Activated CD8-positive, alpha-beta memory T cell treated with anti-CD3 and anti-CD28 coated beads, Interleukin-2, amount 10 ng/mL, durations not matched to agents 7 days and 5 days (primary cell): ENCODE measurements at regions not wholly inside any gene's neighbourhood (a gene's known extent, or its start where the extent isn't known, plus 50 kb on each side); places are given as distances from the start of the nearest gene placed in this dataset.

ENCODE experiments used
- ATAC-seq: fragments of 150-1000 bp; cut with Tn5 transposase; one replicate; pipeline ENCODE4 v1.10.0; 2021; ENCODE audit warnings: moderate library complexity
- CTCF ChIA-PET: fragments of 350-600 bp; sonication (Branson Sonifier 250); formaldehyde crosslinking; loops from one replicate; lab custom pipeline; 2021; ENCODE audit warnings: antibody characterized with exemption; lab: Charles Lee
- DNase-seq: peaks from one replicate; pipeline ENCODE4 v3.0.0-alpha.2; 2020
- H3K27ac Mint-ChIP-seq: one replicate; pipeline ENCODE4 v1.8.0; 2021; ENCODE audit warnings: mild to moderate bottlenecking, mixed read lengths
- H3K27me3 Mint-ChIP-seq: one replicate; pipeline ENCODE4 v1.8.0; 2021; ENCODE audit warnings: mixed read lengths
- H3K36me3 Mint-ChIP-seq: one replicate; pipeline ENCODE4 v1.8.0; 2021; ENCODE audit warnings: mild to moderate bottlenecking, mixed read lengths
- H3K4me1 Mint-ChIP-seq: one replicate; pipeline ENCODE4 v1.8.0; 2021; ENCODE audit warnings: mixed read lengths
- H3K4me3 Mint-ChIP-seq: one replicate; pipeline ENCODE4 v1.8.0; 2021; ENCODE audit warnings: mild to moderate bottlenecking, moderate library complexity, mixed read lengths
- H3K9me3 Mint-ChIP-seq: one replicate; pipeline ENCODE4 v1.8.0; 2022; ENCODE audit warnings: low read depth, mixed read lengths

DNA sequence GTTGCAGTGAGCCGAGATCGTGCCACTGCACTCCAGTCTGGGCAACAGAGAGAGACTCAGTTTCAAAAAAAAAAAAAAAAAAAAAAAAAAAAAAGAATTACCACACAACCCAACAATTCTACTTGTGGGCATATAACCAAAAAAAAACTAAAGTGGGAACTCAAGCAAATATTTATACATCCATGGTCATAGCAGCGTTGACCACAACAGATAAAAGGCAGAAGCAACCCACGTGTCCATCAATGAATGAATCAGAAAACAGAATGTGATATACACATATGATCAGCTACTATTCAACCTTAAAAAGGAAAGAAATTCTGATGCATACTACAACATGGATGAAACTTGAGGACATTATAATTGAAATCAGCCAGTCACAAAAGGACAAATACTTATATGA lies 179.3 kb upstream of the NEBL start:
- Mint-ChIP-seq H3K9me3 (no peaks in the 10 kb centered on the region), H3K4me3 (no peak overlapping the region), H3K36me3 (no peaks in the 10 kb centered on the region), H3K27ac (no peak overlapping the region), H3K4me1 (no peaks in the 10 kb centered on the region), H3K27me3 (no peaks in the 10 kb centered on the region)
- DNase-seq, result no peak
- no peak for ATAC-seq
- CTCF ChIA-PET, result no interaction called here

DNA sequence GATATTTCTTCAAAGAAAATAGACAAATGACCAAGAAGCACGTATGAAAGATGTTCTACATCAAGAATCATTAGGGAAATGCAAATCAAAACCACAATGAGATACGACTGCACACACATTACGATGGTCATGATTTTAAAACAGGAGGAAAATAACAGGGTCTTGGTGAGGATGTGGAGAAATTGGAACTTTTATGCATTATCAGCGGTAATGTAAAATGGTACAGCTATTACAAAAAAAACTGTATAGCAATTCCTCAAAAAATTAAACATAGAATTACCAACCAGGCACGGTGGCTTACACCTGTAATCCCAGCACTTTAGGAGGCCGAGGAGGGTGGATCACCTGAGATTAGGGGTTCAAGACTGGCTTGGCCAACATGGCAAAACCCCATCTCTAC lies 178.8 kb upstream of the NEBL start:
- no peak for DNase-seq
- no peak for ATAC-seq
- Mint-ChIP-seq H3K27me3 (no peaks in the 10 kb centered on the region), H3K27ac (no peak overlapping the region), H3K4me3 (no peak overlapping the region), H3K4me1 (no peaks in the 10 kb centered on the region), H3K9me3 (no peaks in the 10 kb centered on the region), H3K36me3 (no peaks in the 10 kb centered on the region)
- CTCF ChIA-PET, result no interaction called here

DNA sequence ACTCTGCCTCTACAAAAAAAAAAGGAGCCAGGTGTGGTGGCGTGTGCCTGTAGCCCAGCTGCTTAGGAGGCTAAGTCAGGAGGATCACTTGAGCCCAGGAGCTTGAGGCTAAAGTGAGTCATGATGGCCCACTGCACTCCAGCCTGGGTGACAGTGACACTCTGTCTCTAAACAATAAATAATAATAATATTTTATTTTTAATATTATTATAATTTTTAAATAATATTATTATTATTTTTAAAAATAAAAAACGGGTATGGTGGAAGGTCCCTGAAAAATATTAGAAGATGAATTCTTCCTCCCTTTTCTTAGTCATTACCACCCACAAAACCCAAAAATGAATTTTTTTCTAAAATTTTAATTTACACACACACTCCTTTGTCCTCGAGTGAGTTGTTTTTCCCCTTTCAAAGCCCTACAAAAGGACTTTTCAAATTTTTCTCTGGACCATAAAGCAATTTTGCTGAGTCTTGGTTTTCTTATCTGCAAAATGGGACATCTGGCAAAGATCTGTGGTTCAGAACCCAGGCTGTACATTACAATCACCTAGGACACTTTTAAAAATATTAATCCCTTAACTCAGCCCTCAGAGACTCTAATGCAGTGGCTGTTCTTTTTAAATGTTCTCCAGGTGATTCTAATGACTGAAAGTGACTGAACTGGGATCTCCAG lies 174.0 kb upstream of the NEBL start:
- H3K4me1 Mint-ChIP-seq, result no peaks in the 10 kb centered on the region
- H3K4me3 Mint-ChIP-seq, result no peak overlapping the region
- no peaks in the 10 kb centered on the region for H3K27me3 Mint-ChIP-seq
- no peaks in the 10 kb centered on the region for H3K9me3 Mint-ChIP-seq
- H3K36me3 Mint-ChIP-seq, result no peaks in the 10 kb centered on the region
- CTCF ChIA-PET, result no interaction called here
- no peak for ATAC-seq
- no peak for DNase-seq
- no peak overlapping the region for H3K27ac Mint-ChIP-seq

DNA sequence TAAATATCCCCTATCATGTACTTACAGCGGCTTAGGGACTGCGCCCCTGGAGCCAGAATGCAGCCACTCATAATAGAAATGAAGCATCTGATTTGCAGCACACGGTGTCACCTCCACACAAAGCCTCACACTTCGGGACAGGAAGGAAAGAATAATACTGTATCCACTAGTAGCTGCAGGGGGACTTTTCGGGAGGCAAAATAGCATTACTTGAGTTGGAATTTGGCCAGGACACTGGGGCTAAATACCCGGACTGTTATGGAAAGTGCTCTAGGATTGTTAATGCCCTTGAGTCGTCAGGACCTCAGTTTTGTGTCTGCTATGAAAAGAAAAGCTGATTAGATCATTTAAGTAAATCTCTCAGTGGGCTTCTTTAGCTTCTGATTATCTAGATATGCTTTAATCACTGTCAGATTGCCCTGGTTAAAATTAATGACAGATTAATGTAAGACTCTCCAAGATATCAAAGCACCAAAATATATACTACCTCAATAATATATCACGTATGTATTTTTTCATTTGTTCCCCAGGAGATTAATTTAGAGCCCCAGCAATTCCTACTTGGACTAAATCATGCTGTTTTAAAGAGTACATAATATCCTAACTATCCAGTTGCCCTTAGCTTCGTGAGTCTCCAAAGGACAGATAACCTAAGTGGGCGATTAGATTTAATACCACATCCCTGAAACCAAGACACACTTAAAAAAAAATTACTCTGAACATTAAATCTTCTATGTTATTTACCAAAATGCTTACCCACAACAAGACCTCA lies 173.0 kb upstream of the NEBL start:
- CTCF ChIA-PET, result no interaction called here
- Mint-ChIP-seq H3K27ac (no peak overlapping the region), H3K27me3 (no peaks in the 10 kb centered on the region), H3K9me3 (no peaks in the 10 kb centered on the region), H3K4me1 (no peaks in the 10 kb centered on the region), H3K4me3 (no peak overlapping the region), H3K36me3 (no peaks in the 10 kb centered on the region)
- DNase-seq (no peak), ATAC-seq (no peak)

DNA sequence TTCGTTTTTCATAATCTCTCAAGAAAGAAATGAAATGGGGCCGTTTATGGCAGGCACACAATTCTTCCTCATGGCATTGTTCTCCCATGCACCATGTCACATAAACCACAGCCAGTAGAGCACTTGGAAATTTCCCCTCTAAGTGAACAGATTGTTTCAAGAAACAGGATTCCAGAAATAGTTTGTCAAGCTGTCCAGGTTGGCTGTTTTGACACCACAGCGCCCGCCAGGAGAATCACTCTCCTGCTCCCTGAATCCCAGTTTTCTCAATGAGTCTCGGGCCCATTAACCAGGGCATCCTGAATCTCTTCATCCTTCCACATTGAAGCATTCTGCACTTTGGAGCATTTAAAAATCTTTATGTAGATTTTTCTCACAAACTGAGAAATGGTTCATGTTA lies 172.2 kb upstream of the NEBL start:
- DNase-seq, result no peak
- no peak overlapping the region for H3K27ac Mint-ChIP-seq
- H3K27me3 Mint-ChIP-seq, result no peaks in the 10 kb centered on the region
- H3K36me3 Mint-ChIP-seq, result no peaks in the 10 kb centered on the region
- ATAC-seq, result no peak
- H3K4me1 Mint-ChIP-seq, result no peaks in the 10 kb centered on the region
- H3K9me3 Mint-ChIP-seq, result no peaks in the 10 kb centered on the region
- H3K4me3 Mint-ChIP-seq, result no peak overlapping the region
- CTCF ChIA-PET, result no interaction called here

DNA sequence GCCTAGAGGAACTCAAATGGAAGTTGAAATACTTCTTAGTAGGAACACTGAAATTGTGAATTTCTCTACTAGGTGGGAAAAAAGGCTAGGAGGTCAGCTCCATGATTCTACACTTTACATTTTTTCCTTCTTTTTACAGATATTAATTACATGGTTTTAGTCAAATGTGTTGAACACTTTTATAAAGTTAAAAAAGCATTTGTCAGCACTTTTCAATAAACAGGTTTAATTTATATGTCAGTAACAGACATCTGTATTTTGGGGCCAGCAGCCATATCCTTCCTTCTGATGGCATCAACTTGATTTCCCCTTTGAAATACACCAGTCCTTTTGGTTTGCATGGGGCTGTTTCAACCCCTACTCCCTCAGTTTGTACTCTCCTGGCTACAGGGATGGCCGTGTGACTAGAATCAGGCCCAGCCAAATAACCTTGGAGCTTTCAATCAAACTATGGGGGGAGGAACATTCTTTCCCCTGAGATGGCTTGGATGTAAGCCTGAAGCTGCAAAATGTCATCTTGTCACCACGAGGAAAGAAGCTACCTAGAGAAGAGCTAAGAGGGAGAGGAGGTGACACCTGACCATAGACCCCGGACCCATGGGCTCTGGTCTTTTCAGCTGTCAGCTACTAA lies 171.0 kb upstream of the NEBL start:
- no peaks in the 10 kb centered on the region for H3K4me1 Mint-ChIP-seq
- no peak overlapping the region for H3K27ac Mint-ChIP-seq
- H3K27me3 Mint-ChIP-seq, result no peaks in the 10 kb centered on the region
- no peak for DNase-seq
- no peak overlapping the region for H3K4me3 Mint-ChIP-seq
- H3K9me3 Mint-ChIP-seq, result no peaks in the 10 kb centered on the region
- no peak for ATAC-seq
- no peaks in the 10 kb centered on the region for H3K36me3 Mint-ChIP-seq
- CTCF ChIA-PET, result no interaction called here

DNA sequence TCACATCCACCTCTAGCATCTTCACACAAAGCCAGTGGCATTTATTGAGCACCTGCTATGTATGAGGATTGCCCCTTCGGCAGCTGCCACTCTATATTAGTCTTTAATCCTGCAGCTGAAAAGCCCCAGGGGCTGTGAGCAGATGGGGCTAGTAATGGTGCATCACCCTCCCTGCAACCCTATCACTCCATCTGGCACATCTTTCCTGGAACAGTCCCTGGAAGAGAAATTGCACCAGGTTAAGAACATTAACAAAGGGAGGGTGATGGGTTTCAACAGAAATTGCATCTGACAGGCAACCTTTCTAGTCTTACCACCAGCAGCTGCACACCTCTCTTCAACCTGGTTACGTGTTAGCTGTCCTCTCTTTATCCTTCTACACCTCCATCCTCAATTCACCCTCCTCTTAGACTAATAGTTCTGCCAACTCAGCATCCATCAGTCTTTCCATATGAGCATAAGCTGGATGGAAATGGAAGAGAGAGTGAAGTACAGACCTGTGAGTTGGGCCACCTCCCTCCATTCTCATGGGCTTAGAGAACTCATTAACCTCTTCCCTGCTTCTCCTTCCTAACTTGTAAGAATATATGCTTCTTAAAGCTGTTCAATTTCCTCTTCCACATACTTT lies 168.6 kb upstream of the NEBL start:
- DNase-seq (no peak), ATAC-seq (no peak)
- no peaks in the 10 kb centered on the region for H3K27me3 Mint-ChIP-seq
- H3K27ac Mint-ChIP-seq, result no peak overlapping the region
- no peak overlapping the region for H3K4me3 Mint-ChIP-seq
- peaks cover under 1% of the 10 kb centered on the region for H3K9me3 Mint-ChIP-seq
- CTCF ChIA-PET, result no interaction called here
- no peaks in the 10 kb centered on the region for H3K36me3 Mint-ChIP-seq
- H3K4me1 Mint-ChIP-seq, result no peaks in the 10 kb centered on the region

DNA sequence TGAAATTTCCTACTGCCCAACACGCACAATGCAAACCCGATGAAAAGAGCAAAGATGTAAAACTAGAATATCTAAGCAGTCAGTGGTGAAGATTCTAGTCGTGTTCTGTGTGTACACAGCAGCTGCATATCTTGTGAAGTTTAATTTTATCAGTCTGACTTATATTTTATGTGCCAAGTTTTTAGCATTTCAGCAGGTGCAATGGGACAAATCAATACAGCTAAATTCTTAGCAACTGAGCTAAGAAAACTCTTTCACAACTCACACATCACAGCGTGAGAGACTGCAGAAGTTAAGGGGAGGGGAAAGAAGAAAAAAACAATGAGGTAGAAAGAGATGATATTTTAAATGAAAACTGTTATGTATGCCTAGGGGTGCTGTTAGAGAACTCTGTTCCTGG lies 164.9 kb upstream of the NEBL start:
- Mint-ChIP-seq H3K9me3 (peaks cover 3% of the 10 kb centered on the region), H3K27me3 (no peaks in the 10 kb centered on the region), H3K4me1 (no peaks in the 10 kb centered on the region), H3K27ac (no peak overlapping the region), H3K4me3 (no peak overlapping the region), H3K36me3 (no peaks in the 10 kb centered on the region)
- ATAC-seq (no peak), DNase-seq (no peak)
- CTCF ChIA-PET, result no interaction called here

DNA sequence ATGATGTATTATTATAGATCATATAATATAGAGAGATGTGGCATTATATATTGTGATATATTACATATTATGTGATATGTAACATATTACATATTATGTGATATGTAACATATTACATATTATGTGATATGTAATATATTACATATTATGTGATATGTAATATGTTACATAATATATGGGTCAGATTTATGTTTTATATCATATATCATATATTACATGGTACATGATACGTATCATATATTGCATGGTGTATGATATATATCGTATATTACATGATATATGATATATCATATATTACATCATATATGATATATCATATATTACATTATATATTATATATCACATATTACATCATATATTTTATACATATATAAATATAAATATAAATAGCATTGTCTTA lies 164.1 kb upstream of the NEBL start:
- peaks cover 3% of the 10 kb centered on the region for H3K9me3 Mint-ChIP-seq
- CTCF ChIA-PET, result no interaction called here
- no peak overlapping the region for H3K27ac Mint-ChIP-seq
- H3K4me3 Mint-ChIP-seq, result no peak overlapping the region
- no peaks in the 10 kb centered on the region for H3K4me1 Mint-ChIP-seq
- no peaks in the 10 kb centered on the region for H3K36me3 Mint-ChIP-seq
- H3K27me3 Mint-ChIP-seq, result no peaks in the 10 kb centered on the region
- no peak for DNase-seq
- no peak for ATAC-seq

DNA sequence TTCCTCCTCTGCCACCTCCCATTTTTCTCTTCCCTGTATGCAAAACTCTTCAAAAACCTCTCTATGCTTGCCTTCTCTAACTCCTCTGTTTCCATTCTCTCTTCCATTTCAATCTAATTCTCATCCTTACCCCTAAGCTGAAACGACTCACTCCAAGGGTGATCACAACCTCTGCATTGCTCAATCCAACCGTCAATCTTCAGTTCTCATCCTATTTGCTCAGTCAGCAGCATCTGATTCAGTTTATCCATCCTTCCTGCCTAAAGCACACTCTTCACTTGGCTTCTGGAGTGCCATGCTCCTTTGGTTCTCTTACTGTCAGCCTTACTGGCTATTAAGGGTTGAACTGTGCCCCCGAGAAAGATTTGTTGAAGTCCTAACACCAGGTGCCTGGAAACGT lies 163.5 kb upstream of the NEBL start:
- peaks cover under 1% of the 10 kb centered on the region for H3K4me1 Mint-ChIP-seq
- CTCF ChIA-PET, result no interaction called here
- ATAC-seq (no peak), DNase-seq (no peak)
- H3K36me3 Mint-ChIP-seq, result no peaks in the 10 kb centered on the region
- H3K27ac Mint-ChIP-seq, result no peak overlapping the region
- no peaks in the 10 kb centered on the region for H3K27me3 Mint-ChIP-seq
- H3K4me3 Mint-ChIP-seq, result no peak overlapping the region
- H3K9me3 Mint-ChIP-seq, result peaks cover 3% of the 10 kb centered on the region

DNA sequence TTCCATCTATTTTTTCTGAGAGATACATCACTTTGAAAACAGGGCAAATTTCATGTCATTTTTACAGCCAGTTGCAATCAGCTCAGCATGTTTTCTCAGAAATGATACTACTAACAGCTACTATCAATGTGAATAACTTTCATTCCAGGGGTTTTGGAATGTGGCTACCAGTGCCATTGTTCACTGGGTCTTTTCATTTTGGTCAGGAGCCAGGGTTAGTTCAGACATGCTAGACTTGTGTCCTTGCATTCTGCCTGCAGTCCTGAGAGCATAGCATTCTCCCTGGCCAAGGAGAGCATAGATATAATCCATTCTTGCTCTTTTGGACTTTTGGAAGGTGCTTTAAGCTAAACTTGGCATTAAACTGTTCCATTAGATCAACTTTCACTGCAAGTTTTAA lies 160.9 kb upstream of the NEBL start:
- DNase-seq (no peak), ATAC-seq (no peak)
- Mint-ChIP-seq H3K27ac (no peak overlapping the region), H3K27me3 (no peaks in the 10 kb centered on the region), H3K36me3 (no peaks in the 10 kb centered on the region), H3K9me3 (peaks cover 3% of the 10 kb centered on the region), H3K4me3 (no peak overlapping the region), H3K4me1 (peaks cover 2% of the 10 kb centered on the region)
- CTCF ChIA-PET, result no interaction called here

DNA sequence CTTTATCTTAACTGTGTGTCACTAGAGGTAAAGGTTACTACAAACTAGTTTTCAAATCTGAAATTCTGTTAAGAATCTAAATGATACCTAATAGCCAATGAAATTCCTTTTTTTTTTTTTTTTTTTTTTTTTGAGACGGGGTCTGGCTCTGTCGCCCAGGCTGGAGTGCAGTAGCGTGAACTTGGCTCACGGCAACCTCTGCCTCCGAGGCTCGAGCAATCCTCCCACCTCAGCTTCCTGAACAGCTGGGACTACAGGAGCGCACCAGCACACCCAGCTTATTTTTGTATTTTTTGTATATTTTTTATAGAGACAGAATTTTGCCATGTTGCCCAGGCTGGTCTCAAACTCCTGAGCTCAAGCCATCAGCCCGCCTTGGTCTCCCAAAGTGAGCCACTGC lies 160.3 kb upstream of the NEBL start:
- Mint-ChIP-seq H3K4me3 (no peak overlapping the region), H3K9me3 (peaks cover 6% of the 10 kb centered on the region), H3K4me1 (peaks cover 2% of the 10 kb centered on the region), H3K36me3 (no peaks in the 10 kb centered on the region), H3K27me3 (no peaks in the 10 kb centered on the region), H3K27ac (no peak overlapping the region)
- CTCF ChIA-PET, result no interaction called here
- ATAC-seq (no peak), DNase-seq (no peak)

DNA sequence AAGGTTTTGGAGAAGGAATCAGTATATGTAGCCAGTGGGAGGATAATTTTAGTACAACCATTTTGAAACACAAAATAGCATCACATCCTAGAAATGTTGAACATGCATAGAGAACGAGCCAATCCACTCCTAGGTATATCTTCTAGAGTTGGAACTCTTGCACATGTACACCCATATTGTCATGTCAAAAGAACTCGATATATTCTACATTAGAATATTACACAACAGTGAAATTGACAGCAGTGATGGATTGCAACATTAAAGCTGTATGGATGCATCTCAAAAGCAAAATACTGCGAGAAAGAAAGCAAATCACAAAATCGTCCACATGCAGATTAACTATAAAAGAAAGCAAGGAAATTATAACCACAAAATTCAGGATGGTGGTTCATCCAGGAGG lies 159.3 kb upstream of the NEBL start:
- H3K27me3 Mint-ChIP-seq, result no peaks in the 10 kb centered on the region
- no peak for ATAC-seq

More for the DNA sequence above, 159.3 kb upstream of the NEBL start:
- DNase-seq, result no peak
- Mint-ChIP-seq H3K27ac (no peak overlapping the region), H3K36me3 (no peaks in the 10 kb centered on the region), H3K4me1 (peaks cover 2% of the 10 kb centered on the region), H3K9me3 (peaks cover 6% of the 10 kb centered on the region), H3K4me3 (no peak overlapping the region)
- CTCF ChIA-PET, result no interaction called here
